ENCODE measurements at regions not wholly inside any gene's neighbourhood (a gene's known extent, or its start where the extent isn't known, plus 50 kb on each side); places are given as distances from the start of the nearest gene placed in this dataset.

- TF ChIP-seq CHD7 (IDR thresholded peaks at IDR 0.05; ENCODE audit: insufficient replicate concordance, low read length) (no peak), EP300 (IDR thresholded peaks at IDR 0.05; ENCODE audit: borderline replicate concordance in 1 of 2, low read depth in 2 of 2, low read length in 2 of 2) (no peak), BCL11A (IDR thresholded peaks at IDR 0.05; ENCODE audit: low read depth in 2 of 2, low read length in 2 of 2) (no peak), RXRA (IDR thresholded peaks at IDR 0.05; ENCODE audit: insufficient read depth, low read depth, low read length) (no peak), CHD1 (IDR thresholded peaks at IDR 0.05; ENCODE audit: low read depth, low read length) (no peak), CEBPB (IDR thresholded peaks at IDR 0.05; ENCODE audit: low read depth, low read length) (no peak), KDM5A (IDR thresholded peaks at IDR 0.05; ENCODE audit: low read length) (no peak), E2F6 (IDR thresholded peaks at IDR 0.05) (no peak), TBP (IDR thresholded peaks at IDR 0.05; ENCODE audit: low read depth, low read length) (no peak), SAP30 (IDR thresholded peaks at IDR 0.05; ENCODE audit: insufficient read depth, insufficient replicate concordance, low read length) (no peak), EZH2 (IDR thresholded peaks at IDR 0.05; ENCODE audit: low read depth, low read length, severe bottlenecking) (no peak)
Observed at GRCh38 chr6:40706178-40706577, 119.0 kb upstream of the LRFN2 start (continued).
